Stomach (tissue), 4 donors: ENCODE measurements at regions not wholly inside any gene's neighbourhood (a gene's known extent, or its start where the extent isn't known, plus 50 kb on each side); places are given as distances from the start of the nearest gene placed in this dataset.

Source experiments
- CTCF ChIP-seq, 7 experiments: fragments of 450-650 bp in 4 of 7; fragments of 200-600 bp in 3 of 7; sonication (generic) in 3 of 7; IDR thresholded peaks; one replicate each; pipeline ENCODE4 v1.5.1; 2016 to 2019; ENCODE audit warnings: antibody characterized with exemption in 7 of 7, control low read depth in 2 of 7, mild to moderate bottlenecking in 1 of 7
- POLR2A ChIP-seq, 4 donors: fragments of 450-650 bp; IDR thresholded peaks; one replicate each; pipeline ENCODE4 v1.6.1; 2016; ENCODE audit warnings: antibody characterized with exemption in 4 of 4, control low read depth in 2 of 4, mild to moderate bottlenecking in 1 of 4, moderate library complexity in 1 of 4

- no peak for TF ChIP-seq POLR2A (IDR thresholded peaks at IDR 0.05)
- no peak for TF ChIP-seq CTCF (IDR thresholded peaks at IDR 0.05)
Observed at GRCh38 chr13:97849305-97849704, 104.2 kb upstream of the IPO5 start.
